GM23338 (cell line): ENCODE measurements at regions not wholly inside any gene's neighbourhood (a gene's known extent, or its start where the extent isn't known, plus 50 kb on each side); places are given as distances from the start of the nearest gene placed in this dataset.

Source experiments
- ATAC-seq: fragments of 200-7000 bp; cut with Tn5 transposase; 3 replicates; pipeline ENCODE4 v1.9.1; 2020
- DNase-seq: peaks from one replicate; pipeline ENCODE4 v3.0.0-alpha.2; 2015; ENCODE audit warnings: low spot score
- H2AFZ ChIP-seq: fragments of 200-600 bp; sonication (generic); 2 replicates; pipeline ENCODE4 v1.8.0; 2016; ENCODE audit warnings: antibody characterized with exemption, mild to moderate bottlenecking, moderate library complexity
- H3F3A ChIP-seq: fragments of 200-600 bp; sonication (generic); replicated peaks from 2 replicates; pipeline ENCODE4 v1.8.0; 2017; ENCODE audit warnings: antibody characterized with exemption, mixed run types, low read depth
- H3K27ac ChIP-seq: fragments of 200-600 bp; sonication (generic); 2 replicates; pipeline ENCODE4 v1.6.1; 2016; ENCODE audit warnings: low read depth
- H3K27me3 ChIP-seq: fragments of 200-600 bp; sonication (generic); 2 replicates; pipeline ENCODE4 v1.8.0; 2016; ENCODE audit warnings: mild to moderate bottlenecking, mixed run types, moderate library complexity; ENCODE audit not compliant: insufficient read depth
- H3K36me3 ChIP-seq: fragments of 200-600 bp; sonication (generic); 2 replicates; pipeline ENCODE4 v1.8.0; 2016; ENCODE audit warnings: mild to moderate bottlenecking; ENCODE audit not compliant: insufficient read depth
- H3K4me1 ChIP-seq: fragments of 200-600 bp; sonication (generic); 2 replicates; pipeline ENCODE4 v1.8.0; 2016; ENCODE audit warnings: mild to moderate bottlenecking, moderate library complexity; ENCODE audit not compliant: insufficient read depth
- H3K4me2 ChIP-seq: fragments of 200-600 bp; sonication (generic); 2 replicates; pipeline ENCODE4 v1.7.1; 2017; ENCODE audit warnings: mixed run types
- H3K4me3 ChIP-seq: fragments of 200-600 bp; sonication (generic); 2 replicates; pipeline ENCODE4 v1.6.1; 2016; ENCODE audit warnings: mixed run types
- H3K79me2 ChIP-seq: fragments of 200-600 bp; sonication (generic); replicated peaks from 2 replicates; pipeline ENCODE4 v1.8.0; 2017; ENCODE audit warnings: mild to moderate bottlenecking; ENCODE audit not compliant: insufficient read depth
- H3K9me2 ChIP-seq: fragments of 200-600 bp; sonication (generic); 2 replicates; pipeline ENCODE4 v1.8.0; 2017; ENCODE audit not compliant: insufficient read depth
- H4K20me1 ChIP-seq: fragments of 200-600 bp; sonication (generic); replicated peaks from 2 replicates; pipeline ENCODE4 v1.8.0; 2017; ENCODE audit warnings: mild to moderate bottlenecking; ENCODE audit not compliant: insufficient read depth
- H3K27ac Mint-ChIP-seq: 2 replicates; pipeline ENCODE4 v1.8.0; 2020; ENCODE audit warnings: inconsistent platforms, mild to moderate bottlenecking, moderate library complexity, mixed read lengths
- H3K27me3 Mint-ChIP-seq: 3 replicates; pipeline ENCODE4 v1.8.0; 2022; ENCODE audit warnings: low read depth, mild to moderate bottlenecking, moderate library complexity, mixed read lengths, inconsistent platforms; ENCODE audit not compliant: insufficient read depth, poor library complexity
- H3K36me3 Mint-ChIP-seq: 3 replicates; pipeline ENCODE4 v1.8.0; 2021; ENCODE audit warnings: low read depth, mild to moderate bottlenecking, inconsistent platforms, moderate library complexity, mixed read lengths
- H3K4me1 Mint-ChIP-seq: 3 replicates; pipeline ENCODE4 v1.8.0; 2020; ENCODE audit warnings: mild to moderate bottlenecking, inconsistent platforms, mixed read lengths
- H3K4me3 Mint-ChIP-seq: 3 replicates; pipeline ENCODE4 v1.8.0; 2021; ENCODE audit warnings: moderate library complexity, mild to moderate bottlenecking, inconsistent platforms, mixed read lengths
- H3K9me3 Mint-ChIP-seq: 3 replicates; pipeline ENCODE4 v1.8.0; 2020; ENCODE audit warnings: moderate library complexity, mild to moderate bottlenecking, inconsistent platforms, mixed read lengths
- CREB1 ChIP-seq: fragments of 250-450 bp; sonication (Bioruptor Pico); IDR thresholded peaks from 2 replicates; pipeline ENCODE4 v1.5.0; 2020; ENCODE audit warnings: low read depth, mild to moderate bottlenecking, moderate library complexity
- CTCF ChIP-seq, 2 experiments: fragments of 200-600 bp in 1 of 2; sonication (generic) in 1 of 2; conservative IDR thresholded peaks; 2 replicates each; pipeline versions ENCODE4 v1.5.1 to v1.6.1; 2016 to 2017; ENCODE audit warnings: antibody characterized with exemption in 2 of 2, low read depth in 2 of 2, mild to moderate bottlenecking in 2 of 2, moderate library complexity in 1 of 2
- ETS1 ChIP-seq: IDR thresholded peaks from 2 replicates; pipeline ENCODE4 v1.6.1; 2016; ENCODE audit warnings: antibody characterized with exemption
- EZH2 ChIP-seq: fragments of 200-600 bp; sonication (generic); IDR thresholded peaks from one replicate; pipeline ENCODE4 v1.8.0; 2017; ENCODE audit warnings: antibody characterized with exemption, mild to moderate bottlenecking, low read depth; ENCODE audit not compliant: unreplicated experiment
- EZH2phosphoT487 ChIP-seq: fragments of 200-600 bp; sonication (generic); IDR thresholded peaks from one replicate; pipeline ENCODE4 v1.8.1; 2018; ENCODE audit warnings: antibody characterized with exemption; ENCODE audit not compliant: unreplicated experiment
- JUNB ChIP-seq: IDR thresholded peaks from one replicate; pipeline ENCODE4 v1.6.1; 2016; ENCODE audit warnings: antibody characterized with exemption; ENCODE audit not compliant: unreplicated experiment
- NANOG ChIP-seq: IDR thresholded peaks from 2 replicates; pipeline ENCODE4 v1.6.1; 2016; ENCODE audit warnings: antibody characterized with exemption, borderline replicate concordance
- POLR2AphosphoS5 ChIP-seq: IDR thresholded peaks from 2 replicates; pipeline ENCODE4 v1.6.1; 2016; ENCODE audit warnings: antibody characterized with exemption, low read depth
- REST ChIP-seq: IDR thresholded peaks from one replicate; pipeline ENCODE4 v1.6.1; 2018; ENCODE audit warnings: antibody characterized with exemption; ENCODE audit not compliant: unreplicated experiment
- STAT1 ChIP-seq: IDR thresholded peaks from one replicate; pipeline ENCODE4 v1.6.1; 2016; ENCODE audit warnings: antibody characterized with exemption; ENCODE audit not compliant: unreplicated experiment
- ZNF114 ChIP-seq: fragments of 250-450 bp; sonication (Bioruptor Pico); IDR thresholded peaks from 2 replicates; pipeline ENCODE4 v1.5.0; 2020; ENCODE audit warnings: mild to moderate bottlenecking, moderate library complexity
- ZNF331 ChIP-seq: fragments of 250-450 bp; sonication (Bioruptor Pico); IDR thresholded peaks from 2 replicates; pipeline ENCODE4 v1.5.0; 2020; ENCODE audit warnings: low read depth, mild to moderate bottlenecking, moderate library complexity

- no peak for TF ChIP-seq CTCF (conservative IDR thresholded peaks at IDR 0.05; ENCODE audit: low read depth in 2 of 2)
- no peak for TF ChIP-seq NANOG
- no peak for TF ChIP-seq JUNB
- no peak for TF ChIP-seq ZNF114 (CRISPR knock-in tag)
- no peak for TF ChIP-seq ETS1
- TF ChIP-seq STAT1, result no peak
- no peak for TF ChIP-seq REST
- TF ChIP-seq ZNF331 (CRISPR knock-in tag), result no peak
- TF ChIP-seq CREB1 (CRISPR knock-in tag), result no peak
- TF ChIP-seq EZH2phosphoT487, result no peak
- TF ChIP-seq EZH2, result no peak
- TF ChIP-seq POLR2AphosphoS5, result no peak
Observed at GRCh38 chr4:11021333-11021732, 336.8 kb upstream of the CLNK start (continued).

- ATAC-seq (no peak), DNase-seq (no peak)
- H3K9me2 ChIP-seq, result 0 out of 2 replicates have a peak, but pooled peaks cover 3% of the 10 kb centered on the region
- no peaks in the 10 kb centered on the region for H3K27me3 ChIP-seq
- H3K27ac ChIP-seq, result no peak overlapping the region
- no peak overlapping the region for H3K4me3 ChIP-seq
- H2AFZ ChIP-seq, result no peak overlapping the region
- H4K20me1 ChIP-seq, result no peaks in the 10 kb centered on the region
- H3K36me3 ChIP-seq, result no peaks in the 10 kb centered on the region
- H3K4me1 Mint-ChIP-seq, result no peaks in the 10 kb centered on the region
- H3K27ac Mint-ChIP-seq, result no peak overlapping the region
- H3K36me3 Mint-ChIP-seq, result no peaks in the 10 kb centered on the region
- H3K9me3 Mint-ChIP-seq, result peaks cover 2% of the 10 kb centered on the region; the same call in 2 of the 3 replicates
- H3K4me1 ChIP-seq, result no peaks in the 10 kb centered on the region
- H3K4me2 ChIP-seq, result no peak overlapping the region
- no peaks in the 10 kb centered on the region for H3K79me2 ChIP-seq
- no peaks in the 10 kb centered on the region for H3F3A ChIP-seq
- H3K27me3 Mint-ChIP-seq, result no peaks in the 10 kb centered on the region
- no peak overlapping the region for H3K4me3 Mint-ChIP-seq
- TF ChIP-seq REST (no peak), JUNB (no peak), CREB1 (CRISPR knock-in tag) (no peak), POLR2AphosphoS5 (no peak), ZNF331 (CRISPR knock-in tag) (no peak), ZNF114 (CRISPR knock-in tag) (no peak), STAT1 (no peak), CTCF (conservative IDR thresholded peaks at IDR 0.05; ENCODE audit: low read depth in 2 of 2) (no peak), EZH2phosphoT487 (no peak), EZH2 (no peak)
Observed at GRCh38 chr4:11019451-11020240, 335.1 kb upstream of the CLNK start.
